Spleen (tissue), 7 donors: ENCODE measurements at regions not wholly inside any gene's neighbourhood (a gene's known extent, or its start where the extent isn't known, plus 50 kb on each side); places are given as distances from the start of the nearest gene placed in this dataset.

Source experiments
- POLR2A ChIP-seq, 3 donors: fragments of 450-650 bp; IDR thresholded peaks; one replicate each; pipeline ENCODE4 v1.5.1; 2017; ENCODE audit warnings: antibody characterized with exemption in 3 of 3, mild to moderate bottlenecking in 1 of 3
- POLR2AphosphoS5 ChIP-seq, 3 donors: sonication (generic); formaldehyde crosslinking; IDR thresholded peaks; one replicate each; pipeline ENCODE4 v1.5.1; 2017; ENCODE audit warnings: antibody characterized with exemption in 3 of 3
- TF ChIP-seq, protein P1 (sequence below), 11 experiments: fragments of 200-600 bp in 7 of 11; fragments of 450-650 bp in 4 of 11; sonication (generic) in 4 of 11; IDR thresholded peaks in 8 of 11; conservative IDR thresholded peaks in 3 of 11; 1 replicate in 7 of 11; 2 replicates in 4 of 11; pipeline versions ENCODE4 v1.4.0 to v1.8.0; 2016 to 2021; ENCODE audit warnings: antibody characterized with exemption in 11 of 11, inconsistent platforms in 4 of 11, mild to moderate bottlenecking in 1 of 11
- donor health status: DM: no; HTN: no; CAD: no; lungs with moderate emphysema.
- donor health status: DM: no; HTN: no; CAD: no.
- donor health status: DM: no; HTN: no; CAD: no.

- TF ChIP-seq, protein P1, sequence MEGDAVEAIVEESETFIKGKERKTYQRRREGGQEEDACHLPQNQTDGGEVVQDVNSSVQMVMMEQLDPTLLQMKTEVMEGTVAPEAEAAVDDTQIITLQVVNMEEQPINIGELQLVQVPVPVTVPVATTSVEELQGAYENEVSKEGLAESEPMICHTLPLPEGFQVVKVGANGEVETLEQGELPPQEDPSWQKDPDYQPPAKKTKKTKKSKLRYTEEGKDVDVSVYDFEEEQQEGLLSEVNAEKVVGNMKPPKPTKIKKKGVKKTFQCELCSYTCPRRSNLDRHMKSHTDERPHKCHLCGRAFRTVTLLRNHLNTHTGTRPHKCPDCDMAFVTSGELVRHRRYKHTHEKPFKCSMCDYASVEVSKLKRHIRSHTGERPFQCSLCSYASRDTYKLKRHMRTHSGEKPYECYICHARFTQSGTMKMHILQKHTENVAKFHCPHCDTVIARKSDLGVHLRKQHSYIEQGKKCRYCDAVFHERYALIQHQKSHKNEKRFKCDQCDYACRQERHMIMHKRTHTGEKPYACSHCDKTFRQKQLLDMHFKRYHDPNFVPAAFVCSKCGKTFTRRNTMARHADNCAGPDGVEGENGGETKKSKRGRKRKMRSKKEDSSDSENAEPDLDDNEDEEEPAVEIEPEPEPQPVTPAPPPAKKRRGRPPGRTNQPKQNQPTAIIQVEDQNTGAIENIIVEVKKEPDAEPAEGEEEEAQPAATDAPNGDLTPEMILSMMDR (IDR thresholded peaks at IDR 0.05 in 8 of 11, conservative IDR thresholded peaks at IDR 0.05 in 3 of 11): no peak
- TF ChIP-seq POLR2AphosphoS5 (IDR thresholded peaks at IDR 0.05): no peak
- TF ChIP-seq POLR2A (IDR thresholded peaks at IDR 0.05): no peak
These were observed 242.2 kb downstream of the FMR1NB start for GRCh38 chrX:148223361-148223760.
